Suprapubic skin (tissue), 4 donors: ENCODE measurements at regions not wholly inside any gene's neighbourhood (a gene's known extent, or its start where the extent isn't known, plus 50 kb on each side); places are given as distances from the start of the nearest gene placed in this dataset.

Source experiments
- DNase-seq, 2 donors: peaks; one replicate each; pipeline ENCODE4 v3.0.0-alpha.2; 2019; ENCODE audit warnings: low spot score in 2 of 2
- H3K27ac ChIP-seq: fragments of 200-600 bp; sonication (generic); one replicate; pipeline ENCODE4 v1.5.1; 2019
- H3K27me3 ChIP-seq: fragments of 200-600 bp; sonication (generic); one replicate; pipeline ENCODE4 v1.5.1; 2019
- H3K36me3 ChIP-seq: fragments of 200-600 bp; sonication (generic); one replicate; pipeline ENCODE4 v1.5.1; 2019
- H3K4me1 ChIP-seq: fragments of 200-600 bp; sonication (generic); one replicate; pipeline ENCODE4 v1.5.1; 2019
- H3K4me3 ChIP-seq: fragments of 200-600 bp; sonication (generic); one replicate; pipeline ENCODE4 v1.5.1; 2019; ENCODE audit warnings: mild to moderate bottlenecking
- H3K9me3 ChIP-seq: fragments of 200-600 bp; sonication (generic); one replicate; pipeline ENCODE4 v1.5.1; 2019
- EP300 ChIP-seq: sonication (generic); formaldehyde crosslinking; IDR thresholded peaks from one replicate; pipeline ENCODE4 v1.6.1; 2017; ENCODE audit warnings: antibody characterized with exemption
- POLR2A ChIP-seq, 2 donors: fragments of 450-650 bp; IDR thresholded peaks; one replicate each; pipeline ENCODE4 v1.6.1; 2017; ENCODE audit warnings: antibody characterized with exemption in 2 of 2, mild to moderate bottlenecking in 2 of 2, moderate library complexity in 2 of 2
- POLR2AphosphoS5 ChIP-seq, 3 donors: sonication (generic); formaldehyde crosslinking; IDR thresholded peaks; one replicate each; pipeline ENCODE4 v1.6.1; 2017; ENCODE audit warnings: antibody characterized with exemption in 3 of 3
- whole genome bisulfite sequencing: methylation state at CpG from one replicate; pipeline ENCODE4 v1.1.5; 2018; 5-methylcytosine and 5-hydroxymethylcytosine counted together
- TF ChIP-seq, protein P1 (sequence below), 2 donors: fragments of 200-600 bp in 1 of 2; fragments of 450-650 bp in 1 of 2; sonication (generic) in 1 of 2; IDR thresholded peaks; one replicate each; pipeline ENCODE4 v1.5.1; 2016 to 2019; ENCODE audit warnings: antibody characterized with exemption in 2 of 2, mild to moderate bottlenecking in 1 of 2, moderate library complexity in 1 of 2

GRCh38 chr9:117516676-117517632, 102.1 kb upstream of the ASTN2 start:
- no peaks in the 10 kb centered on the region for H3K27me3 ChIP-seq
- no peaks in the 10 kb centered on the region for H3K4me1 ChIP-seq
- DNase-seq = no peak
- no peak overlapping the region for H3K27ac ChIP-seq
- WGBS = 53% methylated on average over 4 of the region's 4 CpGs
- H3K9me3 ChIP-seq = no peaks in the 10 kb centered on the region
- TF ChIP-seq POLR2A (IDR thresholded peaks at IDR 0.05) (no peak), EP300 (no peak), POLR2AphosphoS5 (IDR thresholded peaks at IDR 0.05) (no peak)
- TF ChIP-seq, protein P1, sequence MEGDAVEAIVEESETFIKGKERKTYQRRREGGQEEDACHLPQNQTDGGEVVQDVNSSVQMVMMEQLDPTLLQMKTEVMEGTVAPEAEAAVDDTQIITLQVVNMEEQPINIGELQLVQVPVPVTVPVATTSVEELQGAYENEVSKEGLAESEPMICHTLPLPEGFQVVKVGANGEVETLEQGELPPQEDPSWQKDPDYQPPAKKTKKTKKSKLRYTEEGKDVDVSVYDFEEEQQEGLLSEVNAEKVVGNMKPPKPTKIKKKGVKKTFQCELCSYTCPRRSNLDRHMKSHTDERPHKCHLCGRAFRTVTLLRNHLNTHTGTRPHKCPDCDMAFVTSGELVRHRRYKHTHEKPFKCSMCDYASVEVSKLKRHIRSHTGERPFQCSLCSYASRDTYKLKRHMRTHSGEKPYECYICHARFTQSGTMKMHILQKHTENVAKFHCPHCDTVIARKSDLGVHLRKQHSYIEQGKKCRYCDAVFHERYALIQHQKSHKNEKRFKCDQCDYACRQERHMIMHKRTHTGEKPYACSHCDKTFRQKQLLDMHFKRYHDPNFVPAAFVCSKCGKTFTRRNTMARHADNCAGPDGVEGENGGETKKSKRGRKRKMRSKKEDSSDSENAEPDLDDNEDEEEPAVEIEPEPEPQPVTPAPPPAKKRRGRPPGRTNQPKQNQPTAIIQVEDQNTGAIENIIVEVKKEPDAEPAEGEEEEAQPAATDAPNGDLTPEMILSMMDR (IDR thresholded peaks at IDR 0.05) = no peak
- no peak overlapping the region for H3K4me3 ChIP-seq
- H3K36me3 ChIP-seq = no peaks in the 10 kb centered on the region

DNA sequence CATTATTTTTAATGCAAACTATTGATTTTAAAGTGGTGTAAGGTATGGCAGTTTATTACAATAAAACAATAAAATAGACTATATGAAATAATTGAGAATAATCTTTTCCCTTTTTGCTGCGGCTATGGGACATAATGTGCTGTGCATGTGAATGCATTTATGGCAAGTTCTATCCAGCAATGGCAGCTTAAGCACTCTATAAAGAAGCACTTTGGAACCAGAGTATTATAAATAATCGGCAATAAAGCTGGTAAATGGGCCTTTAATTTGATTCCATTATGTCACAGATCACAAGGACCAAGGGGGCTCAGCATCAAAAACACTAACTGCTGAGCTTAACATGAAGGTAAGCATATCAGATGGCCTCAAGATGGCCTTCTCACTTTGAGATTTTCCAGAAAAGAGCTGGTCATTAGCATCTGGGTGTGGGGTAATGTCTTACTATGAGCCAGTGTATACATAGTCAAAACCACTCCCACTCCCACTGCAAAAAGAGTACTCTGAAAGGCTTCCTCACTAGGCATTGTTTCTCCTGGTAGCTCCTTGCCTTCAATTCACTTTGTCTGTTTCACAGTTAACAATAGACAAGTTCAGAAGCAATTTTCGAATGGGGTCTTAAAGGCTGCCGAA, 97.1 kb upstream of the ASTN2 start:
- Histone ChIP-seq H3K27me3 (no peaks in the 10 kb centered on the region), H3K4me3 (no peak overlapping the region), H3K27ac (no peak overlapping the region), H3K9me3 (no peaks in the 10 kb centered on the region), H3K4me1 (no peaks in the 10 kb centered on the region), H3K36me3 (no peaks in the 10 kb centered on the region)
- DNase-seq = no peak
- TF ChIP-seq EP300 = no peak
- TF ChIP-seq POLR2AphosphoS5 (IDR thresholded peaks at IDR 0.05) = no peak
- TF ChIP-seq, protein P1 (IDR thresholded peaks at IDR 0.05) = no peak
- no peak for TF ChIP-seq POLR2A (IDR thresholded peaks at IDR 0.05)
- WGBS = 74% methylated on average over 4 of the region's 4 CpGs

GRCh38 chr9:117496307-117496706, 81.5 kb upstream of the ASTN2 start:
- Histone ChIP-seq H3K27ac (no peak overlapping the region), H3K4me3 (no peak overlapping the region), H3K9me3 (no peaks in the 10 kb centered on the region), H3K27me3 (no peaks in the 10 kb centered on the region), H3K4me1 (no peaks in the 10 kb centered on the region), H3K36me3 (no peaks in the 10 kb centered on the region)
- DNase-seq = no peak
- WGBS = 71% methylated on average over 2 of the region's 2 CpGs
- no peak for TF ChIP-seq POLR2A (IDR thresholded peaks at IDR 0.05)
- TF ChIP-seq POLR2AphosphoS5 (IDR thresholded peaks at IDR 0.05) = no peak
- TF ChIP-seq EP300 = no peak
- TF ChIP-seq, protein P1 (IDR thresholded peaks at IDR 0.05) = no peak

DNA sequence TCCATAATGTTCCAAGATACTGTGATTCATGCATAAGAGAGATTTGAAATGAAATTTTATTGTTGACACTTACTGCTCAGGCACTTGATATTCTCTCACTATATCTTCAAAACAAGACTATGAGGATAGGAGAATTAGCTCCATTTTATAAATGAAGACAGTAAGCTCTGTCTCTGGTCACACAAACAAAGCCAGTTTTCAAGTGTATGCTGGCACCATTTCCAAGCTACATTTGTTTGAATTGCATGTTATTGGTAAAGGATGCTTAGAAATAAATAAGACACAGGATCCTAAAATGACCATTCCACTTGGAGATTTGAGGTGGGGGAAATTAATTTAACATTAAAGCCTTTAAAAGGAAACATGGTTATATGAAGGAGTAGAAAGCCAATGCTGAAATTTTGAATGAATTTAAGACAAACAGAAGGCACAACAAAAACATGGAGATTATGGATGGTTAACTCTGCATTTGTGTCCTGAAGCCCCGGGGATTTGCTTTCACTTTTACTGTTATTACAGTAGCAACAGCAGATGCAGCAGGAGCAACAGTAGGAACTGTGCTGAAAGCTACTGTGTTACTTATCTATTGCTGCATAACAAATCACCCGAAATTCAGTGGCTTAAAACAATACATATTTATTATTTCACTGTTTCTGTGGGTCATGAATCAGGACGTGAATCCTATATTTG, 79.7 kb upstream of the ASTN2 start:
- TF ChIP-seq, protein P1 (IDR thresholded peaks at IDR 0.05) = no peak
- TF ChIP-seq POLR2A (IDR thresholded peaks at IDR 0.05) (no peak), EP300 (no peak), POLR2AphosphoS5 (IDR thresholded peaks at IDR 0.05) (no peak)
- Histone ChIP-seq H3K27me3 (no peaks in the 10 kb centered on the region), H3K4me3 (no peak overlapping the region), H3K9me3 (no peaks in the 10 kb centered on the region), H3K4me1 (no peaks in the 10 kb centered on the region), H3K27ac (no peak overlapping the region), H3K36me3 (no peaks in the 10 kb centered on the region)
- no peak for DNase-seq
- WGBS = 35% methylated on average over 3 of the region's 3 CpGs

- no peaks in the 10 kb centered on the region for H3K27me3 ChIP-seq
- no peak for DNase-seq
- no peak overlapping the region for H3K4me3 ChIP-seq
- no peaks in the 10 kb centered on the region for H3K9me3 ChIP-seq
- no peaks in the 10 kb centered on the region for H3K36me3 ChIP-seq
- 81% methylated on average over 3 of the region's 3 CpGs for WGBS
- H3K4me1 ChIP-seq = peaks cover 4% of the 10 kb centered on the region
- no peak overlapping the region for H3K27ac ChIP-seq
- TF ChIP-seq POLR2AphosphoS5 (IDR thresholded peaks at IDR 0.05) (no peak), EP300 (no peak), POLR2A (IDR thresholded peaks at IDR 0.05) (no peak)
- TF ChIP-seq, protein P1 (IDR thresholded peaks at IDR 0.05) = no peak
These were observed 77.6 kb upstream of the ASTN2 start for GRCh38 chr9:117492476-117492875.
